ENCODE measurements at regions not wholly inside any gene's neighbourhood (a gene's known extent, or its start where the extent isn't known, plus 50 kb on each side); places are given as distances from the start of the nearest gene placed in this dataset.

DNA sequence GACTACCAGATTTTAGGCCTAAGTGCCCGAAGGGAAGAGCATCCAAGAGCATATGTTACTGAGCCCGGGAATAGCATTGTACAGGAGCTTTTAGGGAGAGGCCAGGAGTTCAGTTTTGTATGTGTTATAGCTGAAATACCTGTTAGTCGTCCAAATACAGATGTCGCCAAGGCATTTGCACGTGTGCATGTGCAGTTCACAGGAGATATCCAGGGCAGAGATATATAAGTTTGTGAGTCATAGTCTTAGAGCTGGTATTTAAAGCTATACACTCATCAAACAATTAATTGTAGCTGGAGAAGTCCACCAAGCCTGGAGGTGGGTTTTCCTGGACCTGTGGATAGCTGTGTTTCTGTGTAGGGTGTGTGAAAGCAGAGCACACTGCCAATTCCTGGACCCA lies 394.0 kb upstream of the FZD8 start:
- no peaks in the 10 kb centered on the region for H3K4me1 ChIP-seq (ENCODE audit: insufficient read depth, poor library complexity, severe bottlenecking)

DNA sequence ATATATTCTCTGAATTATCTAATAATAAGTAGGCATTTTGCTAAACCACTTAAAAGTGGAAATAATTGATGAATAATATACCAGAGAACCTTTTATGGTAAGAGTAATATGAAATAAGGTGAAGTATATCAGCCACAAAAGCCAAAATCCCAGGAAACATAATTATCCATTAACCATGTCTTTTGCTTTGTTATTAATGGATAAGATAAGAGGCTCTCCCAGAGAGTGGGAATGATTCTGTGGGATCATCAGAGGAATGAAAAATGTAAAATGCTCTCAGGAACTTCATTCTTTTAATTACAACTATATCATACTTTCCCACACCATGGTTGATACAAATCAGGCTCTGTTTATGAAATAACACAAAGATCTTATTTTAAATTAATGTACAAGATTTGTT lies 391.7 kb upstream of the FZD8 start:
- H3K27me3 ChIP-seq (ENCODE audit: insufficient read depth, poor library complexity, severe bottlenecking) = no peaks in the 10 kb centered on the region
- no peaks in the 10 kb centered on the region for H3K9me3 ChIP-seq (ENCODE audit: severe bottlenecking)
- ATAC-seq (ENCODE audit: low read depth) (no peak), DNase-seq (ENCODE audit: low spot score) (no peak)
- no peaks in the 10 kb centered on the region for H3K36me3 ChIP-seq (ENCODE audit: low read depth)
- no peaks in the 10 kb centered on the region for H3K4me1 ChIP-seq (ENCODE audit: insufficient read depth, poor library complexity, severe bottlenecking)
- H3K27ac ChIP-seq (ENCODE audit: poor library complexity, severe bottlenecking) = no peak overlapping the region
- H3K4me3 ChIP-seq (ENCODE audit: severe bottlenecking) = no peak overlapping the region
- TF ChIP-seq, protein P1, sequence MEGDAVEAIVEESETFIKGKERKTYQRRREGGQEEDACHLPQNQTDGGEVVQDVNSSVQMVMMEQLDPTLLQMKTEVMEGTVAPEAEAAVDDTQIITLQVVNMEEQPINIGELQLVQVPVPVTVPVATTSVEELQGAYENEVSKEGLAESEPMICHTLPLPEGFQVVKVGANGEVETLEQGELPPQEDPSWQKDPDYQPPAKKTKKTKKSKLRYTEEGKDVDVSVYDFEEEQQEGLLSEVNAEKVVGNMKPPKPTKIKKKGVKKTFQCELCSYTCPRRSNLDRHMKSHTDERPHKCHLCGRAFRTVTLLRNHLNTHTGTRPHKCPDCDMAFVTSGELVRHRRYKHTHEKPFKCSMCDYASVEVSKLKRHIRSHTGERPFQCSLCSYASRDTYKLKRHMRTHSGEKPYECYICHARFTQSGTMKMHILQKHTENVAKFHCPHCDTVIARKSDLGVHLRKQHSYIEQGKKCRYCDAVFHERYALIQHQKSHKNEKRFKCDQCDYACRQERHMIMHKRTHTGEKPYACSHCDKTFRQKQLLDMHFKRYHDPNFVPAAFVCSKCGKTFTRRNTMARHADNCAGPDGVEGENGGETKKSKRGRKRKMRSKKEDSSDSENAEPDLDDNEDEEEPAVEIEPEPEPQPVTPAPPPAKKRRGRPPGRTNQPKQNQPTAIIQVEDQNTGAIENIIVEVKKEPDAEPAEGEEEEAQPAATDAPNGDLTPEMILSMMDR (IDR thresholded peaks at IDR 0.05; ENCODE audit: poor library complexity, severe bottlenecking) = no peak

More for the DNA sequence above, 394.0 kb upstream of the FZD8 start:
- Histone ChIP-seq H3K36me3 (ENCODE audit: low read depth) (no peaks in the 10 kb centered on the region), H3K9me3 (ENCODE audit: severe bottlenecking) (no peaks in the 10 kb centered on the region), H3K27me3 (ENCODE audit: insufficient read depth, poor library complexity, severe bottlenecking) (no peaks in the 10 kb centered on the region), H3K4me3 (ENCODE audit: severe bottlenecking) (no peak overlapping the region), H3K27ac (ENCODE audit: poor library complexity, severe bottlenecking) (no peak overlapping the region)
- TF ChIP-seq, protein P1 (IDR thresholded peaks at IDR 0.05; ENCODE audit: poor library complexity, severe bottlenecking) = no peak
- DNase-seq (ENCODE audit: low spot score) (no peak), ATAC-seq (ENCODE audit: low read depth) (no peak)

DNA sequence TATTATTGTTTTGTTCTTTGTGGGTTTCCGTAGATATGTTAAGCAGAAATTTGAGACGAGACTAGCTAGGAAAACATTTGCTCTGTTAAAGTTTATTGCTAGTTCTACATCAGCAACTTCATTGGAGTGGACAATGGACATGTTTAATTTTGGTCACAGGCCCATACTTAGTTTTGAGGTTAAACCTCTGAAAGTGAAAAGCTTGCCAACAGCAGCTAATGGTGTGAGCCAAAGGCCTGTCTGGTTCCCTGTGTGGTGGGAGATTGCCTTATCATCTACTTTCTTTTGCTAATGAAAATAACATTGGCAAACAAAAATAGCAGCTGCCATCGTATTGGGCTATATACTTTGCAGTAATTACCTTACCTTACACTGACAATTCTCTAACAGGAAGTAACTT lies 388.4 kb upstream of the FZD8 start:
- DNase-seq (ENCODE audit: low spot score) = no peak
- no peak for ATAC-seq (ENCODE audit: low read depth)
- Histone ChIP-seq H3K4me3 (ENCODE audit: severe bottlenecking) (no peak overlapping the region), H3K27ac (ENCODE audit: poor library complexity, severe bottlenecking) (no peak overlapping the region), H3K9me3 (ENCODE audit: severe bottlenecking) (no peaks in the 10 kb centered on the region), H3K36me3 (ENCODE audit: low read depth) (no peaks in the 10 kb centered on the region), H3K4me1 (ENCODE audit: insufficient read depth, poor library complexity, severe bottlenecking) (no peaks in the 10 kb centered on the region), H3K27me3 (ENCODE audit: insufficient read depth, poor library complexity, severe bottlenecking) (no peaks in the 10 kb centered on the region)
- TF ChIP-seq, protein P1 (IDR thresholded peaks at IDR 0.05; ENCODE audit: poor library complexity, severe bottlenecking) = no peak

DNA sequence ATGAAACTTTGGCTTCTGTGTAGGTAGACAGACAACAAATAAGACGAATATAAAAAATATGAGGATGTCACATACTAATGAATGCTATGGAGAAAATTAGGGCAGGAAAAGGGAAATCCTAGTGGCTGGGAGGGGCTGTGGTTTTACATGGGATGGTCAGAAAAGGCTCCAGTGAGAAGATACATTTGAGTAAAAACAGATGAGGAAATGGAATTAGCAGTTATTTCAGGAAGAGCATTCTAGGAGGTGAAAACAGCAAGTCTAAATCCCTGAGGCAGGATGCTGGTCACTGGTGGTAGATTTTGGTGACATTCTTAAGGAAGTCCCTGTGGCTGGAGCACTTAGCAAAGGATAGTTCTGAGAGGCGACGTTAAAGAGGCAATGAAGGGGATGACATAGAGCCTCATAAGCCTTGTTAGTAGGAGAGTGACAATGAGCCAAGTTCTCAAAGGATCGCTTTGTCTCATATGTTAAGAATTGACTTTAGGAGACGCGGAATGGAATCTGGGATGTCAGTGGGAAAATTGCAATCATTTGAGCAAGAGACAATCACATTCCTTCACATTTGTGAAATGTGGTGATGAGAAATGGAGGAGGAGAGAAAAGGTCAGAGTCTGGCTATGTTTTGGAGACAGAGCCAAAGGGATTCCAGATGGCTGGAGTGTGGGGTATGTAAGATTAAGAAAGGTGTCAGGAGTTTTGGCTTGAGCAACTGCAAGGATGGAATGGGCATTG lies 384.7 kb upstream of the FZD8 start:
- Histone ChIP-seq H3K27ac (ENCODE audit: poor library complexity, severe bottlenecking) (no peak overlapping the region), H3K4me1 (ENCODE audit: insufficient read depth, poor library complexity, severe bottlenecking) (no peaks in the 10 kb centered on the region), H3K36me3 (ENCODE audit: low read depth) (no peaks in the 10 kb centered on the region), H3K9me3 (ENCODE audit: severe bottlenecking) (no peaks in the 10 kb centered on the region), H3K4me3 (ENCODE audit: severe bottlenecking) (no peak overlapping the region), H3K27me3 (ENCODE audit: insufficient read depth, poor library complexity, severe bottlenecking) (no peaks in the 10 kb centered on the region)
- TF ChIP-seq, protein P1 (IDR thresholded peaks at IDR 0.05; ENCODE audit: poor library complexity, severe bottlenecking) = no peak
- DNase-seq (ENCODE audit: low spot score) (no peak), ATAC-seq (ENCODE audit: low read depth) (no peak)

DNA sequence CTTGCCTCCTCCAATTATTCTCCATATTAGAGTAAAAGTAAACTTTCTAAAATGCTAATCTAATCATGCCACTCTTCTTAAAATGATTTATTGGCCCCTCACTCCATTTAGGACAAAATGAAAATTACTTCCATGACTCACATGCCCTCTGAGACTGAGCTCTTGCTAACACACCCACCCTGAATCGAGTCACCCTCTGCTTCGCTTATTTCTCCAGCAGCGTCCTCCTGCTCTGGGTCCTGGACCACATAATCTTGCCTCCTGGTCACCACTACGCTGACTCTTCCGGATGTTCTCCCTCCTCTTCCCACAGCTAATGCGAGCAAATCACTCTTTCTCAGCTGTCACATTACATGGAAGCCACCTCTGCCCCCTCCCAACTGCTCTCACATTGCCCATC lies 384.0 kb upstream of the FZD8 start:
- DNase-seq (ENCODE audit: low spot score) (no peak), ATAC-seq (ENCODE audit: low read depth) (no peak)
- Histone ChIP-seq H3K9me3 (ENCODE audit: severe bottlenecking) (no peaks in the 10 kb centered on the region), H3K4me3 (ENCODE audit: severe bottlenecking) (no peak overlapping the region), H3K36me3 (ENCODE audit: low read depth) (no peaks in the 10 kb centered on the region), H3K4me1 (ENCODE audit: insufficient read depth, poor library complexity, severe bottlenecking) (no peaks in the 10 kb centered on the region), H3K27me3 (ENCODE audit: insufficient read depth, poor library complexity, severe bottlenecking) (no peaks in the 10 kb centered on the region), H3K27ac (ENCODE audit: poor library complexity, severe bottlenecking) (no peak overlapping the region)
- TF ChIP-seq, protein P1 (IDR thresholded peaks at IDR 0.05; ENCODE audit: poor library complexity, severe bottlenecking) = no peak
